ENCODE measurements at regions not wholly inside any gene's neighbourhood (a gene's known extent, or its start where the extent isn't known, plus 50 kb on each side); places are given as distances from the start of the nearest gene placed in this dataset.

GRCh38 chr6:120614723-120615122 lies 719.6 kb downstream of the TBC1D32 start:
- no peak for DNase-seq

- DNase-seq, result no peak
Measured at GRCh38 chr6:120608826-120609225, 725.5 kb downstream of the TBC1D32 start.

- DNase-seq, result no peak
Measured at GRCh38 chr6:120606743-120607142, 727.5 kb downstream of the TBC1D32 start.

- no peak for DNase-seq
Measured at GRCh38 chr6:120604510-120604909, 729.8 kb downstream of the TBC1D32 start.

GRCh38 chr6:120590611-120591010 lies 743.7 kb downstream of the TBC1D32 start:
- DNase-seq, result no peak

- no peak for DNase-seq
Measured at GRCh38 chr6:120588424-120588823, 745.9 kb downstream of the TBC1D32 start.

GRCh38 chr6:120587381-120587780 lies 746.9 kb downstream of the TBC1D32 start:
- no peak for DNase-seq

GRCh38 chr6:120584111-120584760 lies 750.0 kb downstream of the TBC1D32 start:
- no peak for DNase-seq

- no peak for DNase-seq
Measured at GRCh38 chr6:120576061-120576460, 758.2 kb downstream of the TBC1D32 start.

GRCh38 chr6:120569714-120570113 lies 764.6 kb downstream of the TBC1D32 start:
- DNase-seq, result no peak

GRCh38 chr6:120564779-120565178 lies 769.5 kb downstream of the TBC1D32 start:
- no peak for DNase-seq

- no peak for DNase-seq
Measured at GRCh38 chr6:120558294-120558693, 776.0 kb downstream of the TBC1D32 start.

GRCh38 chr6:120557554-120557953 lies 776.7 kb downstream of the TBC1D32 start:
- no peak for DNase-seq

GRCh38 chr6:120556491-120556890 lies 777.8 kb downstream of the TBC1D32 start:
- DNase-seq, result no peak

GRCh38 chr6:120553353-120553752 lies 780.9 kb downstream of the TBC1D32 start:
- no peak for DNase-seq

- no peak for DNase-seq
Measured at GRCh38 chr6:120545353-120545752, 788.9 kb downstream of the TBC1D32 start.

- DNase-seq, result no peak
Measured at GRCh38 chr6:120534954-120535353, 799.3 kb downstream of the TBC1D32 start.

- DNase-seq, result no peak
Measured at GRCh38 chr6:120526576-120526975, 807.7 kb downstream of the TBC1D32 start.

- no peak for DNase-seq
Measured at GRCh38 chr6:120514544-120514943, 819.7 kb downstream of the TBC1D32 start.

- DNase-seq, result no peak
Measured at GRCh38 chr6:120511712-120512111, 822.6 kb downstream of the TBC1D32 start.

GRCh38 chr6:120498711-120499110 lies 835.6 kb downstream of the TBC1D32 start:
- DNase-seq, result no peak

- no peak for DNase-seq
Measured at GRCh38 chr6:120496661-120497060, 837.6 kb downstream of the TBC1D32 start.

GRCh38 chr6:120493505-120493904 lies 840.8 kb downstream of the TBC1D32 start:
- no peak for DNase-seq

GRCh38 chr6:120489941-120490340 lies 844.3 kb downstream of the TBC1D32 start:
- no peak for DNase-seq

GRCh38 chr6:120484146-120484545 lies 850.1 kb downstream of the TBC1D32 start:
- no peak for DNase-seq

All from inflammatory macrophage treated with lipopolysaccharide for 4 hours (primary cell).